Uterus (tissue), 3 donors: ENCODE measurements at regions not wholly inside any gene's neighbourhood (a gene's known extent, or its start where the extent isn't known, plus 50 kb on each side); places are given as distances from the start of the nearest gene placed in this dataset.
"Not testable (repeated sequence)": the region's sequence is repeated elsewhere in the genome, so short reads cannot be mapped to it uniquely, and the experiment has no call there.

Experiments
- DNase-seq, 2 donors: peaks; one replicate each; pipeline ENCODE4 v3.0.0-alpha.2; 2019 to 2020
- H3K27ac ChIP-seq, 2 donors: fragments of 200-600 bp; sonication (generic); 1 replicate in 1 of 2; 2 replicates in 1 of 2; pipeline ENCODE4 v1.5.1; 2016 to 2018
- H3K27me3 ChIP-seq, 2 donors: fragments of 200-600 bp; sonication (generic); one replicate each; pipeline ENCODE4 v1.5.1; 2018 to 2019; ENCODE audit warnings: control low read depth in 1 of 2
- H3K36me3 ChIP-seq, 2 donors: fragments of 200-600 bp; sonication (generic); one replicate each; pipeline ENCODE4 v1.5.1; 2019; ENCODE audit warnings: control low read depth in 1 of 2
- H3K4me1 ChIP-seq, 2 donors: fragments of 200-600 bp; sonication (generic); one replicate each; pipeline ENCODE4 v1.5.1; 2018 to 2019; ENCODE audit warnings: control low read depth in 1 of 2
- H3K4me3 ChIP-seq, 2 donors: fragments of 200-600 bp; sonication (generic); 1 replicate in 1 of 2; 2 replicates in 1 of 2; pipeline ENCODE4 v1.5.1; 2018 to 2019; ENCODE audit warnings: mild to moderate bottlenecking in 1 of 2
- H3K9me3 ChIP-seq, 2 donors: fragments of 200-600 bp; sonication (generic); one replicate each; pipeline ENCODE4 v1.5.1; 2019; ENCODE audit warnings: control low read depth in 1 of 2
- POLR2A ChIP-seq, 2 donors: fragments of 450-650 bp; IDR thresholded peaks; one replicate each; pipeline ENCODE4 v1.6.1; 2016; ENCODE audit warnings: antibody characterized with exemption in 2 of 2, mild to moderate bottlenecking in 1 of 2, moderate library complexity in 1 of 2
- intact Hi-C: fragments of 100-400 bp; cut with DNase I; formaldehyde crosslinking; loops from one replicate; pipeline ENCODE4 v1.15.1; 2023; ENCODE audit warnings: low total_unique reads
- TF ChIP-seq, protein P1 (sequence below), 4 experiments: fragments of 200-600 bp in 2 of 4; fragments of 450-650 bp in 2 of 4; sonication (generic) in 2 of 4; IDR thresholded peaks; one replicate each; pipeline ENCODE4 v1.5.1; 2016 to 2019; ENCODE audit warnings: antibody characterized with exemption in 4 of 4, mild to moderate bottlenecking in 2 of 4, moderate library complexity in 1 of 4
- donor health status: DM: yes; HTN: yes; CAD: no.

DNA sequence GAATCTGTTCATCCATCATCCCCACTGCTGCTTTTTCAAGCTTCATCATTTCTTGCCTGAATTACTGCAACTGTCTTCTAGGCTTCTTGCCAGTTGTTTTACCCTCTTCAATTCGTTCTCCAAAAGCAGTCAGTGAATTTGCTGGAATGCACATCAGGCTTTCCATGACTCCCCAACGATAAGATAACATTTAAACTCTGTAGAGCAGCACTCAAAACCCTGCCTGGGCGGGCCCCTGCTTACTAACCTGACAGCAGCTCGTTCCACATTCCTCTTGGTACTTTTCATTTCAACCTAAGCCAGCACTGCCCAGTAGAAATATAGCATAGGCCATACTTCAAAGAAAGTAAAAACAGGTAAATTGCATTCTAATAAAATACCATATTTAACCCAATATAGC, 342.9 kb downstream of the SUCLG1 start:
- DNase-seq, result no peak
- no peaks in the 10 kb centered on the region for H3K27me3 ChIP-seq
- no peaks in the 10 kb centered on the region for H3K36me3 ChIP-seq
- H3K27ac ChIP-seq, result no peak overlapping the region
- H3K4me1 ChIP-seq, result no peaks in the 10 kb centered on the region
- TF ChIP-seq, protein P1, sequence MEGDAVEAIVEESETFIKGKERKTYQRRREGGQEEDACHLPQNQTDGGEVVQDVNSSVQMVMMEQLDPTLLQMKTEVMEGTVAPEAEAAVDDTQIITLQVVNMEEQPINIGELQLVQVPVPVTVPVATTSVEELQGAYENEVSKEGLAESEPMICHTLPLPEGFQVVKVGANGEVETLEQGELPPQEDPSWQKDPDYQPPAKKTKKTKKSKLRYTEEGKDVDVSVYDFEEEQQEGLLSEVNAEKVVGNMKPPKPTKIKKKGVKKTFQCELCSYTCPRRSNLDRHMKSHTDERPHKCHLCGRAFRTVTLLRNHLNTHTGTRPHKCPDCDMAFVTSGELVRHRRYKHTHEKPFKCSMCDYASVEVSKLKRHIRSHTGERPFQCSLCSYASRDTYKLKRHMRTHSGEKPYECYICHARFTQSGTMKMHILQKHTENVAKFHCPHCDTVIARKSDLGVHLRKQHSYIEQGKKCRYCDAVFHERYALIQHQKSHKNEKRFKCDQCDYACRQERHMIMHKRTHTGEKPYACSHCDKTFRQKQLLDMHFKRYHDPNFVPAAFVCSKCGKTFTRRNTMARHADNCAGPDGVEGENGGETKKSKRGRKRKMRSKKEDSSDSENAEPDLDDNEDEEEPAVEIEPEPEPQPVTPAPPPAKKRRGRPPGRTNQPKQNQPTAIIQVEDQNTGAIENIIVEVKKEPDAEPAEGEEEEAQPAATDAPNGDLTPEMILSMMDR (IDR thresholded peaks at IDR 0.05), result no peak
- TF ChIP-seq POLR2A (IDR thresholded peaks at IDR 0.05), result no peak
- intact Hi-C loops, result no loop called here
- H3K4me3 ChIP-seq, result no peak overlapping the region
- H3K9me3 ChIP-seq, result no peaks in the 10 kb centered on the region

DNA sequence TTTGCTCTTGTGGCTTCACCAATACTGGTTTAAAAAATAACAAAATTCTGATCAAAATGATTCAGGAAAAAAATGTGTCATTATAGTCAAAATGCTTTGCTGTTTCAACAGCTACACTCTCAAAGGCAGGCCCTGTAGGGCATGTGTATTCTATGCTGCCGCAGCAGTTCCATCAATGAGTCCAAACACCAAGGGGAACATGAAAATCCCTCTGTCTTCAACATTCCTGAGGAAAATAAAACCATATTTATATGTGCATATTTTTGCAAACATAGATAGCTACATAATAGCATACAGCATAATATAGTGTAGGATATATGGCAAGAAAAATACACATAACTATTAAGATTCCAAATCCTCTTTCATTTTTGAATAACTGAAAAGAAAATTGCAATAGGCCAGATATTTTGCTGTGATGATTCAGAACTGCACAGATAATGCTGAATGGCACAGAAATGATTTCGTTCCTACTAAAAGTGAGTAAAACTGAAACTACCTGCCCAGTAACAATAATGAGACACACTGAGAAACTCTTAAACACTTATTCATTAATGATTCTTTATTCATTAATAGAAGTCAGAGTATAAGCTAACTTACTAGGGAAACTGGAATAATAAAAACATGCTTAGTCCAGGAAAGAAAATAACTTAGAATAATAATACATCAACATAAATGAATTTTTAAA, 343.8 kb downstream of the SUCLG1 start:
- peak overlapping the region in 1 of 2 donors; percentile 9 for H3K4me3 ChIP-seq
- intact Hi-C loops, result no loop called here
- no peaks in the 10 kb centered on the region for H3K4me1 ChIP-seq
- no peaks in the 10 kb centered on the region for H3K27me3 ChIP-seq
- TF ChIP-seq, protein P1 (IDR thresholded peaks at IDR 0.05), result no peak
- no peaks in the 10 kb centered on the region for H3K36me3 ChIP-seq
- H3K9me3 ChIP-seq, result no peaks in the 10 kb centered on the region
- no peak overlapping the region for H3K27ac ChIP-seq
- DNase-seq, result no peak

DNA sequence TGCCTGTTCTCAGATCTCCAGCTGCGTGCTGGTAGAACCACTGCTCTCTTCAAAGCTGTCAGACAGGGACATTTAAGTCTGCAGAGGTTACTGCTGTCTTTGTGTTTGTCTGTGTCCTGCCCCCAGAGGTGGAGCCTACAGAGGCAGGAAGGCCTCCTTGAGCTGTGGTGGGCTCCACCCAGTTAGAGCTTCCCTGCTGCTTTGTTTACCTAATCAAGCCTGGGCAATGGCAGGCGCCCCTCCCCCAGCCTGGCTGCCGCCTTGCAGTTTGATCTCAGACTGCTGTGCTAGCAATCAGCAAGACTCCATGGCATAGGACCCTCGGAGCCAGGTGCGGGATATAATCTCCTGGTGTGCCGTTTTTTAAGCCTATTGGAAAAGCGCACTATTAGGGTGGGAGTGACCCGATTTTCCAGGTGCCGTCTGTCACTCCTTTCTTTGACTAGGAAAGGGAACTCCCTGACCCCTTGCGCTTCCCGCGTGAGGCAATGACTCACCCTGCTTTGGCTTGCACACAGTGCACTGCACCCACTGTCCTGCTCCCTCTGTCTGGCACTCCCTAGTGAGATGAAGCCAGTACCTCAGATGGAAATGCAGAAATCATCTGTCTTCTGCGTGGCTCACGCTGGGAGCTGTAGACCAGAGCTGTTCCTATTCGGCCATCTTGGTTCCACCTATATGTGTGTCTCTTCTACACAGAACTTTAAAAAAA, 355.1 kb downstream of the SUCLG1 start:
- H3K9me3 ChIP-seq, DNase-seq, H3K27me3 ChIP-seq, H3K27ac ChIP-seq, H3K4me1 ChIP-seq, H3K4me3 ChIP-seq, intact Hi-C loops, H3K36me3 ChIP-seq: not testable (repeated sequence)

DNA sequence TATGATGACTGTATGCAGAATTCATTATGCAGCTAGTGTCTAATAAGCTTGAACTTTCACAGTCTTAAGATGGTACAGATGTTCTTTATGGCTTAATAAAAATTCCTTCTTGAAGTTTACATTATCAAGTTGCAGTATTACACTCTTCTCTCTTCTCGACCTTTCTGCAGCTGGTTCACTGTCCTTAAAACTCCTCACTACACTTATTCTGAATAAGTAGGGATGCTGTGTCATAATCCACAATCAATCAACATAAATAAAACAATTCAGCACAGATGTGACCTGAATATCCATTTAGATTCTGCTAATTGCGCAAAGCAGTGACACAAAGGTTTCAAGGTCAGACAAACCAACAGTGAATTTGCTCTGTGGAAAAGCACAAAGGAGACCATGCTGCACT, 356.8 kb downstream of the SUCLG1 start:
- Histone ChIP-seq H3K27ac (no peak overlapping the region), H3K4me1 (no peaks in the 10 kb centered on the region), H3K4me3 (no peak overlapping the region), H3K9me3 (no peaks in the 10 kb centered on the region), H3K27me3 (no peaks in the 10 kb centered on the region), H3K36me3 (no peaks in the 10 kb centered on the region)
- DNase-seq, result no peak
- intact Hi-C loops, result no loop called here
- TF ChIP-seq POLR2A (IDR thresholded peaks at IDR 0.05), result no peak
- TF ChIP-seq, protein P1 (IDR thresholded peaks at IDR 0.05), result no peak

DNA sequence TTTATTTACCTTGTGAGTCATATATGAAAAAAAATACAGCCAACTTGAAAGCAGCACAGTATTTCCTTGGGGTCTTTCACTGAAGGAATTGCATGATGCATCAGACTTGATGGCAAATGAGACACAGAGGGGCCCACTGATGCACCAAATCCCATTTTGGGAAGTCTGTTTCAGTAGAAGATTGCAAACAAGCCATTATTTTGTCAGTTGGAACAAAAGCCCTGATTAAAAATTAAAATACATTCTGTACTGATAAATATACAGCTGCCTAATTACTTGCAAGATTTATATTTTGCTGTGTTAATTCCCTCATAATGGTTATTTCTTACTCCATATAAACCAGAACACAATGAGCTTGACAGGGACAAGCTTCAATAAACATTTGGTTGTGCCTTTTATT, 370.4 kb downstream of the SUCLG1 start:
- H3K27ac ChIP-seq, result no peak overlapping the region
- H3K4me3 ChIP-seq, result no peak overlapping the region
- intact Hi-C loops, result no loop called here
- TF ChIP-seq, protein P1 (IDR thresholded peaks at IDR 0.05), result no peak
- no peak for DNase-seq
- H3K27me3 ChIP-seq, result no peaks in the 10 kb centered on the region
- no peaks in the 10 kb centered on the region for H3K4me1 ChIP-seq
- no peaks in the 10 kb centered on the region for H3K9me3 ChIP-seq
- H3K36me3 ChIP-seq, result no peaks in the 10 kb centered on the region
